Gastrocnemius medialis (tissue), 4 donors: ENCODE measurements at regions not wholly inside any gene's neighbourhood (a gene's known extent, or its start where the extent isn't known, plus 50 kb on each side); places are given as distances from the start of the nearest gene placed in this dataset.
"Not testable (repeated sequence)": the region's sequence is repeated elsewhere in the genome, so short reads cannot be mapped to it uniquely, and the experiment has no call there.

Experiments
- CTCF ChIP-seq, 5 experiments: fragments of 450-650 bp in 3 of 5; fragments of 200-600 bp in 2 of 5; sonication (generic) in 2 of 5; IDR thresholded peaks in 4 of 5; conservative IDR thresholded peaks in 1 of 5; 1 replicate in 4 of 5; 2 replicates in 1 of 5; pipeline ENCODE4 v1.5.1; 2016 to 2019; ENCODE audit warnings: antibody characterized with exemption in 5 of 5, mild to moderate bottlenecking in 3 of 5, moderate library complexity in 3 of 5
- POLR2A ChIP-seq, 2 donors: fragments of 450-650 bp; IDR thresholded peaks; one replicate each; pipeline ENCODE4 v1.6.1; 2017; ENCODE audit warnings: antibody characterized with exemption in 2 of 2, mild to moderate bottlenecking in 2 of 2, moderate library complexity in 2 of 2

- not testable (repeated sequence) for TF ChIP-seq CTCF (IDR thresholded peaks at IDR 0.05 in 4 of 5, conservative IDR thresholded peaks at IDR 0.05 in 1 of 5); POLR2A (IDR thresholded peaks at IDR 0.05)
These were observed 2316.1 kb upstream of the TPTE start for GRCh38 chr21:8205094-8205891.
